ENCODE measurements at regions not wholly inside any gene's neighbourhood (a gene's known extent, or its start where the extent isn't known, plus 50 kb on each side); places are given as distances from the start of the nearest gene placed in this dataset.

DNA sequence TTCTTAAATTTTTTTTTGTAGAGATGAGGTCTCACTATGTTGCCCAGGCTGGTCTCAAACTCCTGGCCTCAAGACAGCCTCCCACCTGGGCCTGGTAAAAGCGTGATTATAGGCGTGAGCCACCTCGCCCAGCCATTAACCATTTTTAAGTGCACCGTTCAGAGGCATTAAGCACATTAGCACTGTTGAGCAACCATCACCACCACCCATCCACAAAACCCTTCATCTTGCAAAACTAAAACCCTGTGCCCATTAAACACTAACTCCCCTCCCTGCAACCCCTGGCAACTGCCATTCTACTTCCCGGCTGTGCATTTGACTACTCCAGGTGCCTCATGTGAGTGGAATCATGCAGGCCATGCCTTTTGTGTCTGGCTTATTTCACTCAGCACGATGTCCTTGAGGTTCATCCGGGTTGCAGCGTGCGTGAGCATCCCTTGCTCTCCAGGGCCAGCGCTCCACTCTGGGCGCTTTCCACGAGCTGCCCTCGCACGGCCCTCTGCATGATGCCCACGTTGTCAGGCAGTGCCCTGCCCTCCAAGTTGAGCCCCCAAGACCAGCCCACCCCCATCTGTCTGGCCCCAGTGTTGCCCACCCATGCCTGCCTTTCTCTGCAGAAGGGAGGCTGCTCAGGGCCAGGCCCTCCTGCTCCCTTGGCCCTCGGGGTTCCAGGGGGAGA lies 63.0 kb upstream of the GLI2 start:
- no peak overlapping the region for H2AFZ ChIP-seq (ENCODE audit: low read length)
- H3K9me3 Mint-ChIP-seq: peaks cover 4% of the 10 kb centered on the region in 2 experiments; a peak in 4 of 5 replicates
- H3K9ac ChIP-seq (ENCODE audit: extremely low read depth, insufficient read length, low read length): no peak overlapping the region
- H2BK15ac ChIP-seq (ENCODE audit: low read depth, low read length): no peak overlapping the region
- H2BK5ac ChIP-seq (ENCODE audit: insufficient read length, low read length): no peak overlapping the region
- H3K4me3 Mint-ChIP-seq: no peak overlapping the region
- H3K27ac Mint-ChIP-seq: peak overlapping the region in 1 of 3 experiments; percentile 67; a peak in 1 of 7 replicates
- H4K20me1 ChIP-seq (ENCODE audit: control insufficient read depth, insufficient read depth, insufficient read length): no peaks in the 10 kb centered on the region
- H3K4ac ChIP-seq (ENCODE audit: low read depth, low read length): no peak overlapping the region
- H2BK20ac ChIP-seq (ENCODE audit: low read depth, low read length, poor library complexity, severe bottlenecking): no peak overlapping the region
- TF ChIP-seq, protein P1, sequence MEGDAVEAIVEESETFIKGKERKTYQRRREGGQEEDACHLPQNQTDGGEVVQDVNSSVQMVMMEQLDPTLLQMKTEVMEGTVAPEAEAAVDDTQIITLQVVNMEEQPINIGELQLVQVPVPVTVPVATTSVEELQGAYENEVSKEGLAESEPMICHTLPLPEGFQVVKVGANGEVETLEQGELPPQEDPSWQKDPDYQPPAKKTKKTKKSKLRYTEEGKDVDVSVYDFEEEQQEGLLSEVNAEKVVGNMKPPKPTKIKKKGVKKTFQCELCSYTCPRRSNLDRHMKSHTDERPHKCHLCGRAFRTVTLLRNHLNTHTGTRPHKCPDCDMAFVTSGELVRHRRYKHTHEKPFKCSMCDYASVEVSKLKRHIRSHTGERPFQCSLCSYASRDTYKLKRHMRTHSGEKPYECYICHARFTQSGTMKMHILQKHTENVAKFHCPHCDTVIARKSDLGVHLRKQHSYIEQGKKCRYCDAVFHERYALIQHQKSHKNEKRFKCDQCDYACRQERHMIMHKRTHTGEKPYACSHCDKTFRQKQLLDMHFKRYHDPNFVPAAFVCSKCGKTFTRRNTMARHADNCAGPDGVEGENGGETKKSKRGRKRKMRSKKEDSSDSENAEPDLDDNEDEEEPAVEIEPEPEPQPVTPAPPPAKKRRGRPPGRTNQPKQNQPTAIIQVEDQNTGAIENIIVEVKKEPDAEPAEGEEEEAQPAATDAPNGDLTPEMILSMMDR (conservative IDR thresholded peaks at IDR 0.05): no peak
- H4K5ac ChIP-seq (ENCODE audit: insufficient read length, low read depth, low read length): no peak overlapping the region
- DNase-seq: no peak
- H4K8ac ChIP-seq (replicated peaks; ENCODE audit: insufficient read length, low read depth, low read length): no peak overlapping the region
- no peak overlapping the region for H4K91ac ChIP-seq (ENCODE audit: insufficient read length, low read depth, low read length)
- no peak overlapping the region for H3T11ph ChIP-seq (ENCODE audit: low read length)
- peaks cover 3% of the 10 kb centered on the region for H3K23me2 ChIP-seq (ENCODE audit: insufficient read length, low read depth, low read length, poor library complexity, severe bottlenecking)
- no peaks in the 10 kb centered on the region for H3K9me3 ChIP-seq (ENCODE audit: control insufficient read depth, low read depth, low read length)
- H2BK120ac ChIP-seq (ENCODE audit: low read depth, low read length, poor library complexity, severe bottlenecking): no peak overlapping the region
- H3K4me1 Mint-ChIP-seq: peaks cover 4 to 10% of the 10 kb centered on the region in 2 experiments; a peak in 3 of 4 replicates
- no peak overlapping the region for H2AK5ac ChIP-seq (ENCODE audit: insufficient read length, low read length)
- H3K14ac ChIP-seq (ENCODE audit: insufficient read depth, low read length): no peak overlapping the region
- no peaks in the 10 kb centered on the region for H3K79me2 ChIP-seq (ENCODE audit: insufficient read depth, low read length)
- H3K4me1 ChIP-seq (ENCODE audit: insufficient read depth, low read length): no peaks in the 10 kb centered on the region
- H3K27me3 ChIP-seq (ENCODE audit: insufficient read depth, low read length): no peaks in the 10 kb centered on the region; the same call in 1 of the 2 replicates
- WGBS (ENCODE audit: extremely low coverage, insufficient read length, low lambda C conversion rate): no CpG with 5 or more reads among the region's 16 CpGs
- no peak overlapping the region for H3K27ac ChIP-seq (ENCODE audit: insufficient read length, low read depth, low read length)
- H2BK12ac ChIP-seq (ENCODE audit: insufficient read length, low read depth, low read length): no peak overlapping the region
- no peak overlapping the region for H3K56ac ChIP-seq (ENCODE audit: insufficient read length, low read depth, low read length)
- no peak overlapping the region for H3K18ac ChIP-seq (ENCODE audit: insufficient read length, low read depth, low read length)
- no peak overlapping the region for H3K4me2 ChIP-seq (ENCODE audit: insufficient read depth, insufficient read length, low read length)
- no peaks in the 10 kb centered on the region for H3K79me1 ChIP-seq (ENCODE audit: insufficient read depth, low read depth, low read length, poor library complexity, severe bottlenecking)
- H3K27me3 Mint-ChIP-seq (ENCODE audit: low read depth): peaks cover 96% of the 10 kb centered on the region
- no peak overlapping the region for H3K23ac ChIP-seq (ENCODE audit: insufficient read length, low read depth, low read length)
- peaks cover 0 to 4% (median 0%) of the 10 kb centered on the region in 3 experiments; a peak in 1 of 7 replicates for H3K36me3 Mint-ChIP-seq (ENCODE audit: insufficient read depth in 1 of 3, low read depth in 3 of 3)

All from H9 (cell line).